Smooth muscle cell (in vitro differentiated cells): ENCODE measurements at regions not wholly inside any gene's neighbourhood (a gene's known extent, or its start where the extent isn't known, plus 50 kb on each side); places are given as distances from the start of the nearest gene placed in this dataset.
"Not testable (repeated sequence)": the region's sequence is repeated elsewhere in the genome, so short reads cannot be mapped to it uniquely, and the experiment has no call there.

Source experiments
- DNase-seq: peaks from one replicate; lab custom pipeline; 2025; ENCODE audit not compliant: unreplicated experiment; lab: John Stamatoyannopoulos, UW
- H2AFZ ChIP-seq: fragments of 200-600 bp; sonication (generic); 2 replicates; pipeline ENCODE4 v1.6.0; 2016; ENCODE audit warnings: antibody characterized with exemption, low read depth, mild to moderate bottlenecking
- H3F3A ChIP-seq: fragments of 200-600 bp; sonication (generic); 2 replicates; pipeline ENCODE4 v1.6.0; 2017; ENCODE audit warnings: antibody characterized with exemption, low read depth
- H3K27ac ChIP-seq: fragments of 200-600 bp; sonication (generic); 2 replicates; pipeline ENCODE4 v1.5.1; 2016; ENCODE audit warnings: low read depth, mild to moderate bottlenecking
- H3K27me3 ChIP-seq: fragments of 200-600 bp; sonication (generic); 2 replicates; pipeline ENCODE4 v1.6.1; 2016; ENCODE audit warnings: low read depth, mild to moderate bottlenecking
- H3K36me3 ChIP-seq: fragments of 200-600 bp; sonication (generic); 2 replicates; pipeline ENCODE4 v1.5.1; 2016; ENCODE audit warnings: low read depth
- H3K4me1 ChIP-seq: fragments of 200-600 bp; sonication (generic); 2 replicates; pipeline ENCODE4 v1.5.1; 2016; ENCODE audit warnings: low read depth
- H3K4me2 ChIP-seq: fragments of 200-600 bp; sonication (generic); 2 replicates; pipeline ENCODE4 v1.6.0; 2016; ENCODE audit warnings: mild to moderate bottlenecking
- H3K4me3 ChIP-seq: fragments of 200-600 bp; sonication (generic); 2 replicates; pipeline ENCODE4 v1.5.1; 2016; ENCODE audit warnings: mild to moderate bottlenecking
- H3K79me2 ChIP-seq: fragments of 200-600 bp; sonication (generic); 2 replicates; pipeline ENCODE4 v1.6.0; 2016; ENCODE audit warnings: low read depth, mild to moderate bottlenecking
- H3K9ac ChIP-seq: fragments of 200-600 bp; sonication (generic); 2 replicates; pipeline ENCODE4 v1.6.0; 2016; ENCODE audit warnings: low read depth
- H3K9me3 ChIP-seq: fragments of 200-600 bp; sonication (generic); replicated peaks from 2 replicates; pipeline ENCODE4 v1.5.1; 2016; ENCODE audit warnings: low read depth
- H4K20me1 ChIP-seq: fragments of 200-600 bp; sonication (generic); 2 replicates; pipeline ENCODE4 v1.6.0; 2016; ENCODE audit warnings: low read depth
- CTCF ChIP-seq: fragments of 200-600 bp; sonication (generic); IDR thresholded peaks from 2 replicates; pipeline ENCODE4 v1.5.1; 2017; ENCODE audit warnings: borderline replicate concordance, mild to moderate bottlenecking, antibody characterized with exemption; ENCODE audit not compliant: insufficient read depth, poor library complexity, severe bottlenecking
- WGBS: methylation state at CpG from one replicate; pipeline ENCODE4 v1.1.7; 2016; ENCODE audit warnings: low lambda C conversion rate; 5-methylcytosine and 5-hydroxymethylcytosine counted together

DNA sequence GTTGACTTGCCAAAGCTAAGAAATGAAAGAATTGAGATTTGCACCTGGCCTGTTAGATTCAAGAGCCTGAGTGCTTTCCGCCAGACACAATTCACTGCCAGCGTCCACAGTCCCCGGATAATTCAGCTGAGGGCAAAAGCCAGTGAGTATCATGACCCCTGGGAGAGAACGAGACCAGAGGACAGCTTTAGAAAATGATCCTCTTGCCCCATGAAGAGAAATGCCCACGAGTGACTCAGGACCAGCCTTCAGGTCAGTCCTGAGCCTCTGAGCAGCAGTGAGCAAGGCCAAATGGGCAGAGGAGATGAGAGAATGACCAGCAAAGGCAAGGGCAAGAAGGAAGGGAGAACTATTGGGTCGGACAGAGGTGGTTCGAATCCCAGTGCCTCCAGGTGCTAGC is 273.5 kb downstream of the FAM43A start:
- no peaks in the 10 kb centered on the region for H3F3A ChIP-seq
- no peak overlapping the region for H3K4me2 ChIP-seq
- no peaks in the 10 kb centered on the region for H3K36me3 ChIP-seq
- 91% methylated on average over 7 of the region's 7 CpGs for WGBS
- no peaks in the 10 kb centered on the region for H3K4me1 ChIP-seq
- H2AFZ ChIP-seq = no peak overlapping the region
- no peak for DNase-seq
- no peak overlapping the region for H3K4me3 ChIP-seq
- H3K79me2 ChIP-seq = no peaks in the 10 kb centered on the region
- no peak overlapping the region for H3K9ac ChIP-seq
- H3K9me3 ChIP-seq = no peaks in the 10 kb centered on the region
- no peak overlapping the region for H3K27ac ChIP-seq
- no peaks in the 10 kb centered on the region for H3K27me3 ChIP-seq
- H4K20me1 ChIP-seq = no peaks in the 10 kb centered on the region
- no peak for TF ChIP-seq CTCF

- not testable (repeated sequence) for H4K20me1 ChIP-seq, H3K4me3 ChIP-seq, H3K4me1 ChIP-seq, H3F3A ChIP-seq, H3K79me2 ChIP-seq, H3K27me3 ChIP-seq, H3K9ac ChIP-seq, H2AFZ ChIP-seq, DNase-seq, H3K27ac ChIP-seq, H3K9me3 ChIP-seq, H3K36me3 ChIP-seq, H3K4me2 ChIP-seq
- WGBS = 93% methylated on average over 10 of the region's 10 CpGs
These were observed 274.0 kb downstream of the FAM43A start for GRCh38 chr3:194959666-194960065.

GRCh38 chr3:194960446-194961032 is 274.9 kb downstream of the FAM43A start:
- Histone ChIP-seq H3F3A (no peaks in the 10 kb centered on the region), H3K79me2 (no peaks in the 10 kb centered on the region), H4K20me1 (no peaks in the 10 kb centered on the region), H3K27me3 (no peaks in the 10 kb centered on the region), H2AFZ (no peak overlapping the region), H3K4me3 (no peak overlapping the region), H3K36me3 (no peaks in the 10 kb centered on the region), H3K4me1 (no peaks in the 10 kb centered on the region), H3K4me2 (no peak overlapping the region), H3K27ac (no peak overlapping the region), H3K9me3 (no peaks in the 10 kb centered on the region), H3K9ac (no peak overlapping the region)
- no peak for TF ChIP-seq CTCF
- DNase-seq = no peak
- 84% methylated on average over 14 of the region's 14 CpGs for WGBS

- H3K27me3 ChIP-seq = no peaks in the 10 kb centered on the region
- H3K36me3 ChIP-seq = no peaks in the 10 kb centered on the region
- no peaks in the 10 kb centered on the region for H3K79me2 ChIP-seq
- DNase-seq = no peak
- no peak overlapping the region for H3K4me2 ChIP-seq
- no peak for TF ChIP-seq CTCF
- no peaks in the 10 kb centered on the region for H4K20me1 ChIP-seq
- no peaks in the 10 kb centered on the region for H3F3A ChIP-seq
- no peak overlapping the region for H3K4me3 ChIP-seq
- H3K27ac ChIP-seq = no peak overlapping the region
- H3K9me3 ChIP-seq = no peaks in the 10 kb centered on the region
- H3K4me1 ChIP-seq = no peaks in the 10 kb centered on the region
- no peak overlapping the region for H2AFZ ChIP-seq
- no peak overlapping the region for H3K9ac ChIP-seq
- 93% methylated on average over 11 of the region's 11 CpGs for WGBS
These were observed 275.5 kb downstream of the FAM43A start for GRCh38 chr3:194961149-194961548.
